Thyroid gland (tissue), 4 donors: ENCODE measurements at regions not wholly inside any gene's neighbourhood (a gene's known extent, or its start where the extent isn't known, plus 50 kb on each side); places are given as distances from the start of the nearest gene placed in this dataset.

Experiments used
- POLR2A ChIP-seq, 2 donors: fragments of 450-650 bp; IDR thresholded peaks; one replicate each; pipeline ENCODE4 v1.6.1; 2017; ENCODE audit warnings: antibody characterized with exemption in 2 of 2, mild to moderate bottlenecking in 2 of 2, moderate library complexity in 1 of 2
- TF ChIP-seq, protein P1 (sequence below), 6 experiments: fragments of 200-600 bp in 3 of 6; fragments of 450-650 bp in 3 of 6; sonication (generic) in 3 of 6; IDR thresholded peaks; one replicate each; pipeline ENCODE4 v1.5.1; 2016 to 2019; ENCODE audit warnings: antibody characterized with exemption in 6 of 6, mild to moderate bottlenecking in 2 of 6, inconsistent platforms in 1 of 6, moderate library complexity in 1 of 6

DNA sequence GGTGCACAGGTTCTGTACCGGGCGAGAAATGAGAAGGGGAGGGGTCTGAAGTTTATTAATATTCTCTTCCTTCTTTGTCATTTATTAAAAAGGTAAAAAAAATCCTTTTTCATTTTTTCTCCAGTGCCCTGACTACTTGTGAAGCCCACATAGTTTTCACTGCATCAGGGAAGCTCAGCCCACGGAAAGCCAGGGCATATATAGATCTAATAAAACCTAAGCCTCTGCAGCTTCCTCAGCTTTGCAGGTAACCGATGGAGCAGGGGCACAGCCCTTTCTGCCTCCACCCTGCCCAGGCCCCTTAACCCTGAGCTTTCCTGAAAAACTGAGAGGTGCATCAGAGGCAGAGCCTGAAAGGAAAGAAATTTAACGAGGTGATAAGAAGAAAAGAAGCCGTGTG lies 140.1 kb downstream of the NXPE2 start:
- TF ChIP-seq, protein P1, sequence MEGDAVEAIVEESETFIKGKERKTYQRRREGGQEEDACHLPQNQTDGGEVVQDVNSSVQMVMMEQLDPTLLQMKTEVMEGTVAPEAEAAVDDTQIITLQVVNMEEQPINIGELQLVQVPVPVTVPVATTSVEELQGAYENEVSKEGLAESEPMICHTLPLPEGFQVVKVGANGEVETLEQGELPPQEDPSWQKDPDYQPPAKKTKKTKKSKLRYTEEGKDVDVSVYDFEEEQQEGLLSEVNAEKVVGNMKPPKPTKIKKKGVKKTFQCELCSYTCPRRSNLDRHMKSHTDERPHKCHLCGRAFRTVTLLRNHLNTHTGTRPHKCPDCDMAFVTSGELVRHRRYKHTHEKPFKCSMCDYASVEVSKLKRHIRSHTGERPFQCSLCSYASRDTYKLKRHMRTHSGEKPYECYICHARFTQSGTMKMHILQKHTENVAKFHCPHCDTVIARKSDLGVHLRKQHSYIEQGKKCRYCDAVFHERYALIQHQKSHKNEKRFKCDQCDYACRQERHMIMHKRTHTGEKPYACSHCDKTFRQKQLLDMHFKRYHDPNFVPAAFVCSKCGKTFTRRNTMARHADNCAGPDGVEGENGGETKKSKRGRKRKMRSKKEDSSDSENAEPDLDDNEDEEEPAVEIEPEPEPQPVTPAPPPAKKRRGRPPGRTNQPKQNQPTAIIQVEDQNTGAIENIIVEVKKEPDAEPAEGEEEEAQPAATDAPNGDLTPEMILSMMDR (IDR thresholded peaks at IDR 0.05) = no peak
- no peak for TF ChIP-seq POLR2A (IDR thresholded peaks at IDR 0.05)
